GM19025 (cell line): ENCODE measurements at regions not wholly inside any gene's neighbourhood (a gene's known extent, or its start where the extent isn't known, plus 50 kb on each side); places are given as distances from the start of the nearest gene placed in this dataset.
"Not testable (repeated sequence)": the region's sequence is repeated elsewhere in the genome, so short reads cannot be mapped to it uniquely, and the experiment has no call there.

ENCODE experiments used
- ATAC-seq: cut with Tn5 transposase; IDR thresholded peaks from one replicate; pipeline ENCODE4 v1.9.1; 2021; ENCODE audit warnings: mild to moderate bottlenecking, low read depth, moderate library complexity; ENCODE audit not compliant: unreplicated experiment

DNA sequence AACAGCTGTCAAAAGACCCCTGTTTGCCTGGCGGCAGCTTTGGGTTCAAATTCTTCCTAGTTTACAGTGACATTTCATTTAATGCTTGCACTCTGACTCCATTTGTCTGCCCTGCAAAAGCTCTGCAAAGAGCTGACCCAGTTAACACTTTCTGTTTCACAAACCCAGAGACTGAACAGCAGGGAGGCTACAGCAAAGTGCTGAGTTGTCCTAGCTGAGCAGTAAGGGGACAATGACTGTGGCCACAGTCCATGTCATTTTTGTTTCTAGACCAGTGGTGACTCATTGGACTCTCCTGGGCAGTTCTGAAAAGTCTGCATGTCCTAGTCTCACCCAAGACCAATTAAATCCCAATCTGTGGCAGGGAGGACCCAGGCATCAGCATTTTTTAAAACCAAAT, 994.8 kb upstream of the WWC1 start:
- no peak for ATAC-seq

DNA sequence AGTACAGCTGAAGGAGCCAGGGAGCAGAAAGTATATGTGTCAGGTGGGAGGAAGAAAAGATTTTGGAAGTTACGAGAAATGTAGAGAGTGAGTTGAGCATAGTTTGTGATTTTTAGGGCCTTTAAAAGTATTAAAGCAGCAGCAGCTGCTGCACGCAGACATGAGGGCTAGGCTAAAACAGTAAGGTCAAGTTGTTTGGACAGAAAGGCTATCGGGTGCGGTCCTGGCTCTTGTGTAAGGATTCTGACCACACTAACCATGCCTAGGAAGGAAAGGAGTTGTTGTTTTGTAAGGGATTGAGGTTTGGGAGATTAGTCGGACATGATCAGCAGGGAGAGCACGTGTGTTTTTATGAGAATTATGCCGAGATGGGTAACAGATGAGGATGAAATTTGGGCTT, 991.6 kb upstream of the WWC1 start:
- not testable (repeated sequence) for ATAC-seq

DNA sequence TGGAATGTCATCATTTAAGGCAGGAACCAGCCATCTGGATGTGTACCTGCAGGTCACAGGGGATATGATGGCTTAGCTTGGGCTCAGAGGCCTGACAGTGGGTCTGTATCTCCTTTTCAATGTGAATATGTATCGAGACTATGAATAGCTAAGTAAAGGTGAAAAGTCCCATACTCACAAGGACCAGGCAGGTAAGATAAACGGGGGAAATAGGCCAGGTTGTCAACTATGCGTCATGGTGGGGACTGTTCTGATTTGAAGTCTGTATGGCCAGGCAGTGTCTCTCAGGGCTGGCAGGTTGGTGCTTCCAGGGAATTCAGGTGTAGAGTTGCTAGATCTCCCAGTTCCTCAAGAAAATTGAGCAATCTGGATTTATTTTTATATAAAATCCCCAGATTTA, 987.9 kb upstream of the WWC1 start:
- ATAC-seq, result no peak

DNA sequence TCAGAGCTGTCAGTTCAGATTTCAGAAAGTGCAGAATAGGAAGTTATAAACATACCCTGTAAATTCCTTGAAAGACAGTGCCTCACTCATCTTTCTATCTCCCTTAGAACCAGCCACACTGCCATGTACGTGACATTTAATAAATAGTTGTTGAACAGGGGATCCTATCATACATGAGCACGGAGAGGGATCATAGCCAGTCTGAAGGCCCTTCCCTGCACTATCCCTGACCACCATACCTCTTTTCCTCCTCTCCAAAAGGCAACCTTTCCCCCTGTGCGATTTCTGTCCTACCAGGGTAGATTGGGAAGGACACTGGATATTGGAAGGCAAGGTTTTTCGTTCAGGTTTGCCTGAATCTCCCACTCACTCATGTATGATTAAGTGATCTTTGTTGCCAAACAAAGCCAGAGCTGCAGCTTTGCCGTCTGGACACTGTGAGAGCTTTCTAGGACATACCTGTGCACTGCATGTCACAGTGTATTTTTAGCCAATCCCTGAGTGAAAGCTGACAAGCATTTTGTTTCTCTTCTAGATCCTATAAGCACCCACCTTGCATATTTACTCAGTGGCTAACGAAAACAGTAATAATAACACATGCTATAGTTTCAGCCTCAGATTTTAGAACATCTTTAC, 986.5 kb upstream of the WWC1 start:
- ATAC-seq, result no peak

DNA sequence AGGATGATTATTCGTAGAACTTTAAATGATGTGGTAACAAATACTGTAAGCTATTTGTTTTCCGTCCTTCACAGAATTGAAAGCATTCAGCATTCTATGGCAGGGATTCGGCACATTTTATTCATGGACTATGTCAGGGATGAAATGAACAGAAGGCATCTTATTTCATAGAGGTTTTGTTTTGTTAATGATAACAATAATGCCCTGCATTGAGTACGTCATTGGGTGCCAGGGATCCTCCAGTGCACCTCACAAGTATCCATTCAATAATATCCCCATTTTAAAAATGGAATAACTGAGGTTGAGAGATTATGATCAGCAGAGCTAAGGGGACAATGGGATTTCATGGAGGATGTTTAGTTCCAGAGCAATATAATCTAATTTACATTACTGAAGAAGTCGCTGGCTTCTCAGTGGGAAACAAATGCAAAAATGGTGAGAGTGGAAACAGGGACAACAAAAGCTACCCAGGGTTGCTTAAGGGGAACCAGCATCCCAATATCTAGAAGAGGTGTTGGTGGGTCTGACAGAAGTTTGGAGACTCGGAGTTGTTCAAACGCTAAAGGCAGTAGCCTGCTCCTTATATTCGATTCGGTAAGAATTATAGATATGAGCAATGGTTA, 985.7 kb upstream of the WWC1 start:
- ATAC-seq, result no peak

DNA sequence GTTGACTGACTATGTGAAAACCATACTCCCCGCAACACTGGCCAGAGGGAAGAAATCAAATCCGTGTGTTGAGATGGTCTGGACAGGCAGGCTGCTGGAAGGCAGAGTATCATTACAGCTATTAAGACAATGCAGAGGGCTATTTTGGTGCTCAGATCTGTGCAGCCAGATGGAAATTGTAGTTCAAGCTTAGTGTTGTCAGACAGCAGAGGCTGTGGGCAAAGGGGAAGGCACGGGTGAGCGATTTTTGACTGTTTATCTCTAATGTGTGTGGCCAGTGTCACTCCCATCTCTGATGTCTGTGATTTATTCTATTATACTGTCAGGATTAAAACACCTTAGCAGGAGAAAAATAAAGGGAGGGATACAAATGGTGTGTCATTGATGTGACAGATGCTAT, 984.4 kb upstream of the WWC1 start:
- no peak for ATAC-seq

DNA sequence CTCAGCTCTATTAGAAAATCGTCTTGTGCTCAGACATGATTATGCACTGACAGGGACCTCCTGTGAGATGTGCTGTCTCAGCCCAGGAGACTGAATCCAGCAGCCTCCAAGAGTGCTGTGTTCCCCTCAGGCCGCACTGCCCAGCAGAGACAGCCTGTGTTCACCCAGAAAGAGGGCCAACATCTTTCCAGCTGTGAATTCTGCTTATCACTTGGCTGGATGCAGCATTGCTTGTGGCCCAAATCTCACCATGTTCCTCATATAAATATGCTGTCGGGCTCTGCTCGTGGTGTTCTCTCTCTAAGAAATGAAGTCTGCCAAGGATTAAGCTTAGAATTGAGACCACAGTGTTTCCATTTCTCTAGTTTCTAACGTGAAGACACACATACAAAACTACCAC, 983.0 kb upstream of the WWC1 start:
- no peak for ATAC-seq

DNA sequence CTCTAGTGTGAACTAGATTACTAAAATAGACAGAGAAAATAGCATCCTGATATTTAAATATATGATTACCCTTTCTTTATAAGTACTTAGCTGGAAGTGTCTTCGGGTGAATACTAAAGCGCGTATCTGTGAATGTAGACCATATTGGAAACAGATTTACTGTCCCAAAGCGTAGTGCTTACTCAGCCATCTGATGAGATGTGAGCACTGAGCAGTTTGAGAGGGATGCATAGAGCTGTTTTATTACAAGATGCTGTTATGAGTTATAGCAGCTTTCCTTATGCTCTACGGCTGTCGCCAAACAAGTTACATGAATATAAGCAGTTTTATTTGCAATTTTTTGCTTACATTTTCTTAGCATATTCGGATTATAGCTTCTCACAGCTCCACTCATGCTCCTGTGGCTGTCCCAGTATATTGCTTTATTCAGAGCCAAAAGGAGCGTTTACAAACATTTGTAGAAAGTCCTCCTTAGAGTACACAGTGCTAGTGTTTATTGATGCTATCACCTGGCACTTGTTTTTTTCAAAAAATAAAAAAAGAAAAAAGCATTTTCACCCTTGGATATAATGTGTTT, 981.4 kb upstream of the WWC1 start:
- no peak for ATAC-seq

DNA sequence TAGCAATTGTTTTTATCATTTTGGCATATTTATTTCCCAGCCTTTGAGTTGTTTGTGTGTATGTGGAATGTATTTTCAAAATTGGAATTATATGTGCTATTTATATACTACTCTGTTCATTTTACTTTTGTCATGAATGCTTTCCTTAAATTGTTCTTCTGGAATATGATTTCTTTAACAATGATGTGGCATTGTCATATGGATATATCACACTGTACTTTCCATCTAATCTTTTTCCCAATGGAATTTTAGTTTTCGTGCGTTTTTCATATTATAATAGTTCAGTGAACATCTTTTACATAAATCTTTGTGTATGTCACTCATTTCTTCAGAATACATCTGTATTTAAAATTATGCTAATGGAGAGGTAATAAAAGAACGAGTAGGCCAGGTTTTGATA, 980.1 kb upstream of the WWC1 start:
- no peak for ATAC-seq

DNA sequence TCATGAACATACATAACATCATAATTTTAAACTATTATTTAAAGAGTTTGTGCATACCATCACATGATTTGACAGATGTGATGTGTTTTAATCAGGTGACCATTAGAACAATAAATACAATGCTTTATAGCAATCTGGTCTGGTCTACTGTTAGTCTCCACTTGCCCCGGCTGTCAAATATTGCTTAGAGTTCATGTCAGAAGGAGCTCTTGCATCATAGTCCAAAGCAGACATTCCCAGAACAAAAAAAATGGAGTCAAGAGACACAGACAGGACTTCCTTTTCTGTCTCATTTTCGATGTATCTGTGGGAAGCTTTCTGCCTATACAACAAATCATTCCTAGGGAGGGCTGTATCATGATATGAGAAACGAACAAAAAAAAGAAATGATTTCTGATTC, 979.2 kb upstream of the WWC1 start:
- ATAC-seq, result no peak

DNA sequence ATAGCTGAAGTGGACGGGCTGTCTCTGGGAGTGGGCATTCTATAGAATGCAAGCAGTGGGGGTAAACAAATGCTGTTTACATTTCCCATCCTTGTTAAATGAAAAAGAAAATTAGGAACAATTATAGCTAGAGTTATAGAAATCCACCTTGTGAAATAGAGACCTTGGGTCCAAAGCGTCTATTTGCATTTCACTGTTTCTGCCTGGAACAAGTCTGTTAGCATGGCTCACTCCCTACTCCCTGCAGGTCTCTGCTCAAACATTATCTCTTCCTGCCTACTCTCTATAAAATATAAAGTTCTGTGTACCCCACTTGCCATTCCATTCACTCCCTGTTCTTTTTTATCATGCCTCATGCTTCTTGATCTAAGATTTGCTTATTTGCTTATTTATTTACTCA, 975.7 kb upstream of the WWC1 start:
- no peak for ATAC-seq

DNA sequence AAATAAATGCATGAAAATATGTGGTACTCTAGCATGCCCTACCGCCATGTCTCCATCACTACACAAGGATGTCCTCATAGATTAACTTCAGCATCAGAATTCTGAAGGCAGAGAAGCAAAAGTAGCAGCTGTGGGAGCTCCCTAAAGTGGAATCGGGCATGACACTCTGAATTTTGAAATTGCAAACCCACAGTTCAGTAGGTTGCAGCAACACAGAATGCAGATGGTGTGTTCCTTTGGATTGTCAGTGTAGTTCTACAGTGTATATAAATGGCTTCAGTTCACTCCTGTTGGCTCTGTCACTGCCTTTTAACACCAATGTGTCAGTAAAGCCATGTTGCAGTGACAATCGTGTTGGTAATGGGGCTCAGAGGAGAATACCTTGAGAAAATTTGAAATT, 973.6 kb upstream of the WWC1 start:
- no peak for ATAC-seq

DNA sequence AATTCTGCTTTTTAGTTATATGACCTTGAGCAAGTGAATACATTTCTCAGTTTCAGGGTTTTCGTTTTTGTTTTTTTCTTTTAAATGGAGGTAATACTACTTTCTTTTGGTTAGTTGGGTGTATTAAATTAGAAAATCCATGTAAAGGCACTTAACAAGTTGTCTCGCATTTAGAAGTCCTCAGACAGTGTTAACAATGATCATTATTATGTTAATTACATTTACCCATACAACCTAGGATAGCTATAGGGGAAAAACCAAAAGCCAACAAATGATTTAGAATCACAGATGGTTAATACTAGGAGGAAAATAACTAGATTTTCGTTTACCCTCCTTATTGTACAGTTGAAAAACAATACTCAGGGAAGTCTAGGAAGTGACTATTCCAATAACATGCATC, 972.2 kb upstream of the WWC1 start:
- ATAC-seq, result no peak

DNA sequence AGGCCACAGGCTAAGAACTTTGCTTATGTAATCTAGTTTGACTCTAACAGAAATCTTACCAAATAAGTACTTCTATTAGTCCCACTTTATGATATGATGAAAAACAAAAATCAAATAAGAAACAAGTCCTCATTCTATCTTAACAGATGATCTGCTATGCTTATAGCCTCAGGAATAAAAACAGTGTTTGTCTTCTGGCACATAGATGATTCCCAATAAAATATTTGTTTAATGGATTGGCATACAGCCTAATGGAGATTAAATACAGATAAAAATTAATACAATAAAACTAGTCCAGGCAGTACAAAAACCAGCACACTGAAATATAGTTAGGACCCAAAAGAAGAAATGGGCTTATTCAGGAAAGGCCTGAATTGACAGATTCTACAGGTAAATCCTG, 971.4 kb upstream of the WWC1 start:
- no peak for ATAC-seq

DNA sequence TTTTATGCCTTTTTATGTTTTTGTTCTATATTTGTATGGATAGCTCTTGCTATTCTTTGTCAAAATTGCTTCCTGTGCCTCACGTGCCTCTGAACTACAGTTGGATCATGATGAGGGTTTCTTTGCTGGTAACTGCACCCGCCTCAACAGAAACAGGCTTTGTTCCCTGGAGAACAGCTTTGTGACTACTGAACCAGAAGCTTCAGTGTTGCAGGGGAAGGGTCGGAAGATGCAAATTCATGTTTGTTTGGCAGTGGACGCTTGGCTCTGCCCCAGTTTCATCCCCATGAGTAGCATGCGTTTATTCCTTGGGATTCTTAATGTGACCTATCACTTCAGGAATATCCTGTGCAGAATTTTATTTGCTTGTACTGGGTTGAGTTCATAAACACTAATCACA, 959.1 kb upstream of the WWC1 start:
- no peak for ATAC-seq

DNA sequence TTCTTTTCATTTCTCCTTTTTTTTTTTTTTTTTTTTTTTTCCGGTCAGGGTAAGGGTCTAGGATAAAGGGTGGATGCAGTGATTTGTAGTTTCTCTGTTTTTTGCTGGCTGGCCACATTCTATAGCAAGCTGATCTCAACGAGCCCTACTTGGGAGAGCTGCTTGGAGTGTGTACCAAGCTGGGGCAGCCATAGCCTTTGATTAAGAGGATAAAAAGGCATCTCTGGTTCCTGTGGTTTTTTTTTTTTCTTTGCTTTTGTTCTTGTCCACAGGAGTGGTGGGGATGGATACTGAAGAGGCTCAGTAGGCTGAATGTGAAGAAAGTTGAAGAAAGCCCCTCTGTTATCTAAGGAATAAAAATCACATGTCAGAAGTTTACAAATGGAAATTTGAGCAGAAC, 955.3 kb upstream of the WWC1 start:
- no peak for ATAC-seq

DNA sequence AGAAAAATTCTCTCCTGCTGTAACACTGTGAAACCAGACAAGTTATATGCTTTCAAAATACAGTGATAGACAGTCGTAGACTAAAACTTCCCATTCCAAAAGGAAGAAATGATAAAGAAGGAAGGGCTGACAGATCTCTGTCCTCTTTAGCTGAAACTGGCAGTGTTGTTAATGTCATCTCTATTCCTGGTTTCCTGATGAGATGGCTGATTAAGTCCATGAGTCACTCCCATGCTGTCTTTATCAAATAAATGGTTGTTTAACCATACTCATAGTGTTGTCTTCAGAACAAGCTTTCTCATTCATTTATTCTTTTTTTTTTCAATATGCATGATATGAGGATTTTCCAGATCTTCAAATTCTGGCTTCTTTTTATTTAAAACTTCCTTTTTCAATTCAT, 952.2 kb upstream of the WWC1 start:
- ATAC-seq, result no peak

DNA sequence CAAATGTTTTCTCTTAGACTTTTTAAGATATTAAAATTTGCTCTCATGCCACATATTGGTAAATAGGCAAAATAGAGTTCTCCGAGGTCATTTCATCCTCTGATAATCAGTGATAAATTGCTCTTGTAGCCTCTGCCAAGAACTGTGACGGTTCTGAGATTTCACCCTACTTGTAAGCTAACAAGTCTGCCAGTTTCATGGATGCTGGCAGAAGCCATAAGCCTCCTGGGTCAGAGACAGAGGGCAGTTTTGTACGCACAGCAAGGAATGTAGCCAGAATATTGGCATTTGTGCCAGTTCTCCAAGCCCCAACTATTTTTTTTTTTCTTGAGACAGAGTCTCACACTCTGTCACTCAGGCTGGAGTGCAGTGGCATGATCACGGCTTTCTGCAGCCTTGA, 945.0 kb upstream of the WWC1 start:
- ATAC-seq, result no peak

DNA sequence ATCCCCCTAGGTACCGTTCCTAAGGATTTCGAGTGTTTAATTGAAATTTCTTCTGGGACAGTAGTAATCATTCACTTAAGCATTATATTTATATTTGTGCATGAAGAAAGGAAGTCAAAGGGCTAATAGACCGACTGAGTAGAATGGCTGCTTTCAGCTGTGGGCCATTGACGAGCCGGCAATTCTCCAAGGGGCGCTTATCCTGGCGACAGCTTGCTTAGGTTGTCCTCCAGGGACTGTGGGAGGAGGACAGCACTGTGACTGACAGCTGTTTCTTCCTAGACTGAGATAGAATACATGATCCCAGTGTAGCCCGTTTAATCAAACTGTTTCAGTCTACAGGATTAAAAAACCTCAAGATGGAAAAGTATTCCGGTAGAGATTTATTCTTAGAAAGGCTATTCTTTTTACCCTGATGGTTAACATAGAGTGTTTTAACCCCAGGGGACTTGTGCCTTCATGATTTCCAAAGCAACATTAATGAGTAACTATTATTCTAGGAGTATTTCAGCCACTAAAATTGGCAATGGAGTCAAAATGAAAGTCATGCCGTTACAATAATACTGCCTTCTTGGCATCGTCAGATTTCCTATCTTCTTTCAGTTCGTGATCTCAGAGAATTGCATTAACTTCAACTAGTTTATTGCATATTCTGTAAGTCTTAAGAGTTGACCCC, 943.1 kb upstream of the WWC1 start:
- ATAC-seq, result no peak

DNA sequence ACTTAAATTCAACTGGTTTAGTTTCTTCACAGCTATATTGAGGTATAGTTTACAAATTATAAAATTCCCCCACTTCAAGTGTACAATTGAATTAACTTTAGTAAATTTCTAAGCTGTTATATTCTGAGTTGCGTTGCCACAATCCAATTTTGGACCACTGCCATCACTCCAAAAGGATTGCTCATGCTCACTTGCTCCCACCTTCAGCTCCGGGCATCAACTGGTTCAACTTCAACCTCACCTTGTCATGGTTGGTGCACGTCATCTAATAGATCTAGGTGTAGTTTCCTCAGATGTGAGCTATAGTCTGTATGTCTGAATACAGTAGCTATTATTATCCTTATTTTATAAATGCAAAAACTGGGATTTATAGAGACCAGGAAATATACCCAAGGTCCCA, 942.5 kb upstream of the WWC1 start:
- ATAC-seq, result no peak

DNA sequence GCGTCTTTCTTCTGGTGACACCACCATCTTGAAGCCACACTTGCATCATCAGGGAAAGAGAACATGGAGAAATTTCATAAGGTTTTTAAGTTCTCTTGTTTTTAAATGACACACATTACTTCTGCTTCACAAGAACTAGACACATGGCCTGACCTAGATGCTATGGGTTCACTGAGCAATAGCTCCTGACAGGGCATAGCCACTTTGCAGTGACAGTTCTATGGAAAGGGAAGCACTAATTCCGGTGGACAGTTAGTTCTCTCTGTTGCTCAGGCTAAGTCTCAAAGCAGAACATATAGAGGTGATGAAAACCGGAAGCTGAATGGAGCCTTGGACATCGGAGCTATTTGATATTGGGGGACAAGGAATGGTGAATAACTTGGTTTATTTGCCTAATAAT, 940.1 kb upstream of the WWC1 start:
- no peak for ATAC-seq

DNA sequence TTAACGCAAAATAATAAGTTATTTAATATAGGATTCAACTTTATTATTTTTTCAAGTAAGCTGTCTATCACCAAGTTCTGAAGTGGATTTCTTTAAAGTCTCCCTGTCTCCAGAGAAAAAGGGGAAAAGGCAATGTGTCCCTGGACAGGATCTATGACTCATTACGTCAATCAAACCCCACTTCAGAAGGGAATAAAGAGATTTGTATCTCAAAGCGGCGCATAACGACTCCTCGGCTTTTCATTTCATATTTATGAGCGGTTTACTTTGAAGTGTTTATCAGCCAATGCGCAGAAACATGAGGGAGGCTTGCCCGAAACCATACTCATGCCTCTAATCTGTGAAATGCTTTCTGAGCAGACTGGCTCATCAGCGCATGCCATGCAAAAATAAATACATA, 938.6 kb upstream of the WWC1 start:
- no peak for ATAC-seq
